ENCODE measurements at regions not wholly inside any gene's neighbourhood (a gene's known extent, or its start where the extent isn't known, plus 50 kb on each side); places are given as distances from the start of the nearest gene placed in this dataset.

GRCh38 chr17:33667052-33667509 lies 374.0 kb upstream of the ASIC2 start:
- Mint-ChIP-seq H3K27ac (peak overlapping the region in 5 of 7 donors; percentile 36 to 77 (median 66)), H3K4me3 (peak overlapping the region in 7 of 8 donors; percentile 65 to 84 (median 81)), H3K9me3 (peaks cover 0 to 3% (median 0%) of the 10 kb centered on the region in 8 donors)

DNA sequence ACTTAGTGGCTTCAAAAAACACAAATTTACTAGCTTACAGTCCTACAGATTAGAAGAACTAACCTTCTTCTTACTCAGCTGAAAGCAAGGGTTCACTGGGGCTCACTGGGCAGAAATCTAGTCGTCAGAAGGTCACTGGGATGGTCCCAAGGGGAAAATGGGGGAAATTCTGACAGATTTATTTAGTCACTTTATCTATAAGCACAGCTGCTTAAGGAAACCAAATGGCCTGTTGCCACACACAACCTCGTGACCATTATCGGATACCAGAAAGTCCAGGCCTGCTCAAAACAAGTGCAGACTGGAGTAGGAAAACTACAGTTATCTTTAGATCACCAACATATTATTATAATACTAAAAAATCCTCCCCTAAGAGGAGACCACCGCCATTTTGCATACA lies 374.6 kb upstream of the ASIC2 start:
- Histone ChIP-seq H3K4me1 (ENCODE audit: insufficient read depth, low read length) (peaks cover 10% of the 10 kb centered on the region), H3K27ac (ENCODE audit: low read depth, low read length) (no peak overlapping the region), H3K27me3 (ENCODE audit: insufficient read depth, low read length) (no peaks in the 10 kb centered on the region), H3K36me3 (ENCODE audit: insufficient read depth, low read length) (no peaks in the 10 kb centered on the region), H3K4me3 (ENCODE audit: low read length in 2 of 2) (no peak overlapping the region), H3K9me3 (ENCODE audit: control insufficient read depth in 1 of 2, low read length in 2 of 2) (no peaks in the 10 kb centered on the region)
- Mint-ChIP-seq H3K27me3 (no peaks in the 10 kb centered on the region), H3K9me3 (peaks cover 0 to 3% (median 0%) of the 10 kb centered on the region in 8 donors), H3K4me3 (peak overlapping the region in 3 of 8 donors; percentile 18 to 84 (median 82)), H3K4me1 (peaks cover 2 to 10% (median 8%) of the 10 kb centered on the region in 4 donors), H3K36me3 (no peaks in the 10 kb centered on the region), H3K27ac (peak overlapping the region in 2 of 7 donors; percentile 49 to 66)
- intact Hi-C loops (cut with micrococcal nuclease), result no loop called here
- ChIA-PET CTCF (ENCODE audit: partially characterized antibody) (interaction anchor here (1.3 to 1.7 kb wide), 3 partner anchors 8 to 147 kb away, joined by 3 to 7 read pairs (median 5); no protein-coding TSS in a partner anchor), POLR2A (ENCODE audit: partially characterized antibody) (no interaction called here)
- DNase-seq, result no peak

More at GRCh38 chr17:33667052-33667509, 374.0 kb upstream of the ASIC2 start:
- Mint-ChIP-seq H3K4me1 (peaks cover 2 to 10% (median 8%) of the 10 kb centered on the region in 4 donors), H3K27me3 (no peaks in the 10 kb centered on the region), H3K36me3 (no peaks in the 10 kb centered on the region)
- no peaks in the 10 kb centered on the region for H3K27me3 ChIP-seq (ENCODE audit: insufficient read depth, low read length)
- DNase-seq, result peak; percentile 11 to 68 (median 40)
- H3K9me3 ChIP-seq (ENCODE audit: control insufficient read depth in 1 of 2, low read length in 2 of 2), result no peaks in the 10 kb centered on the region
- H3K4me1 ChIP-seq (ENCODE audit: insufficient read depth, low read length), result peaks cover 10% of the 10 kb centered on the region
- CTCF ChIA-PET (ENCODE audit: partially characterized antibody), result interaction anchor here (1.4 to 1.7 kb wide), 2 partner anchors 9 to 147 kb away, joined by 5 to 7 read pairs; no protein-coding TSS in a partner anchor
- intact Hi-C loops (cut with micrococcal nuclease), result no loop called here
- H3K36me3 ChIP-seq (ENCODE audit: insufficient read depth, low read length), result no peaks in the 10 kb centered on the region
- POLR2A ChIA-PET (ENCODE audit: partially characterized antibody), result no interaction called here
- H3K27ac ChIP-seq (ENCODE audit: low read depth, low read length), result no peak overlapping the region
- H3K4me3 ChIP-seq (ENCODE audit: low read length in 2 of 2), result no peak overlapping the region

DNA sequence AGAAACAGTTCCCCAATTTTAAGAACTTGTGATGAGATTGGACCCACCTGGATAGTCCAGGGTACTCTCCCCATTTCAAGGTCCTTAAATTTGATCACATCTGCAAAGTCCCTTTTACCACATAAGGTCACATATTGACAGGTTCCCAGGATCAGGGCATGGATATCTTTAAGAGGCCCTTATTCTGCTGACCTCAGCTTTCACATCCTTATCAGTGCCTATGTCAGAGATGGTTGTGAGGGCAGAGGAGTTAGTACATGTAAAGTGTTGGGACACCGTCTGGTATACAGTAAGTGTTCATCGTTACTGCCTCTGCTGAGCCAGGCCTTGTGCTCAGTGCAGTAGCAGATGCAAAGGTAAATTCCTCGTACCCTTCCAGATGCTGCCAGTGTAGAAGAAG lies 375.4 kb upstream of the ASIC2 start:
- H3K27ac ChIP-seq (ENCODE audit: low read depth, low read length), result no peak overlapping the region
- H3K27me3 ChIP-seq (ENCODE audit: insufficient read depth, low read length), result no peaks in the 10 kb centered on the region
- peaks cover 10% of the 10 kb centered on the region for H3K4me1 ChIP-seq (ENCODE audit: insufficient read depth, low read length)
- H3K36me3 Mint-ChIP-seq, result no peaks in the 10 kb centered on the region
- peaks cover 0 to 4% of the 10 kb centered on the region in 2 donors for H3K27me3 Mint-ChIP-seq
- intact Hi-C loops (cut with micrococcal nuclease), result no loop called here
- no peak overlapping the region for H3K4me3 Mint-ChIP-seq
- H3K4me3 ChIP-seq (ENCODE audit: low read length in 2 of 2), result no peak overlapping the region
- no peaks in the 10 kb centered on the region for H3K36me3 ChIP-seq (ENCODE audit: insufficient read depth, low read length)
- peaks cover 0 to 3% (median 0%) of the 10 kb centered on the region in 8 donors for H3K9me3 Mint-ChIP-seq
- ChIA-PET CTCF (ENCODE audit: partially characterized antibody) (interaction anchor here (1.3 to 1.7 kb wide), 2 partner anchors 8 to 16 kb away, joined by 3 to 7 read pairs; no protein-coding TSS in a partner anchor), POLR2A (ENCODE audit: partially characterized antibody) (no interaction called here)
- H3K9me3 ChIP-seq (ENCODE audit: control insufficient read depth in 1 of 2, low read length in 2 of 2), result no peaks in the 10 kb centered on the region
- no peak for DNase-seq
- peaks cover 2 to 10% (median 8%) of the 10 kb centered on the region in 4 donors for H3K4me1 Mint-ChIP-seq
- H3K27ac Mint-ChIP-seq, result no peak overlapping the region

DNA sequence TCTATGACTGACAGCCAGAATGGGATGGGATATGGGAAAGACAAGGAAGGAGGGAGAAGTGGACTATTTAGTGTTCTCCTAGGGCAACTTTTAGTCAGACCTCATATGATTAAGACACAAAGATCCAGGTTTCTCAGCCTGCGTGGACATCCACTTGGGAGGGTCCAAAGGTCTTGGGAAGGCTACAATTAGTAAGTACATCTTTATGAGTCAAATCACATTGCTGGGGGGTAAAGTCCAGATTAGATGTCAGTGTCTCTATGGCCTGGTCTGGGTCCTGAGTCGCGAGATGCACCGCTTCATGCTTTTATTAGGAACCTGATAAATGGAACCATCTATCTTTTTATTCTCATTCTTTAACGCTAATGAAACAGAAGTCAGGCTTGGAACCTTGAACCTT lies 378.4 kb upstream of the ASIC2 start:
- peaks cover 10% of the 10 kb centered on the region for H3K4me1 ChIP-seq (ENCODE audit: insufficient read depth, low read length)
- H3K4me3 Mint-ChIP-seq, result no peak overlapping the region
- H3K36me3 ChIP-seq (ENCODE audit: insufficient read depth, low read length), result no peaks in the 10 kb centered on the region
- H3K9me3 Mint-ChIP-seq, result peaks cover 0 to 5% (median 0%) of the 10 kb centered on the region in 8 donors
- no peak overlapping the region for H3K27ac ChIP-seq (ENCODE audit: low read depth, low read length)
- intact Hi-C loops (cut with micrococcal nuclease), result no loop called here
- no peaks in the 10 kb centered on the region for H3K36me3 Mint-ChIP-seq
- no peak overlapping the region for H3K27ac Mint-ChIP-seq
- POLR2A ChIA-PET (ENCODE audit: partially characterized antibody), result no interaction called here
- peaks cover 2 to 4% of the 10 kb centered on the region in 2 donors for H3K27me3 Mint-ChIP-seq
- H3K27me3 ChIP-seq (ENCODE audit: insufficient read depth, low read length), result no peaks in the 10 kb centered on the region
- H3K4me3 ChIP-seq (ENCODE audit: low read length in 2 of 2), result no peak overlapping the region
- no peak for DNase-seq
- peaks cover 2 to 21% (median 8%) of the 10 kb centered on the region in 4 donors for H3K4me1 Mint-ChIP-seq
- no peaks in the 10 kb centered on the region for H3K9me3 ChIP-seq (ENCODE audit: control insufficient read depth in 1 of 2, low read length in 2 of 2)
- CTCF ChIA-PET (ENCODE audit: partially characterized antibody), result no interaction called here

- peaks cover 2 to 4% of the 10 kb centered on the region in 2 donors for H3K27me3 Mint-ChIP-seq
- no peaks in the 10 kb centered on the region for H3K36me3 Mint-ChIP-seq
- intact Hi-C loops (cut with micrococcal nuclease), result loop anchor here (2.0 kb wide), 1 partner anchor 154 kb away; no protein-coding TSS in a partner anchor
- Histone ChIP-seq H3K4me3 (ENCODE audit: low read length in 2 of 2) (no peak overlapping the region), H3K27me3 (ENCODE audit: insufficient read depth, low read length) (no peaks in the 10 kb centered on the region), H3K27ac (ENCODE audit: low read depth, low read length) (no peak overlapping the region), H3K36me3 (ENCODE audit: insufficient read depth, low read length) (no peaks in the 10 kb centered on the region), H3K9me3 (ENCODE audit: control insufficient read depth in 1 of 2, low read length in 2 of 2) (no peaks in the 10 kb centered on the region), H3K4me1 (ENCODE audit: insufficient read depth, low read length) (no peaks in the 10 kb centered on the region)
- no peak overlapping the region for H3K27ac Mint-ChIP-seq
- ChIA-PET POLR2A (ENCODE audit: partially characterized antibody) (no interaction called here), CTCF (ENCODE audit: partially characterized antibody) (interaction anchor here (0.6 to 3.9 kb wide), 4 partner anchors 11 to 156 kb away, joined by 3 to 21 read pairs (median 4); no protein-coding TSS in a partner anchor)
- H3K4me1 Mint-ChIP-seq, result peaks cover 0 to 17% (median 0%) of the 10 kb centered on the region in 4 donors
- peak; percentile 29 to 47 (median 34) for DNase-seq
- H3K4me3 Mint-ChIP-seq, result no peak overlapping the region
- peaks cover 0 to 5% (median 0%) of the 10 kb centered on the region in 8 donors for H3K9me3 Mint-ChIP-seq
Observed at GRCh38 chr17:33674685-33675084, 381.6 kb upstream of the ASIC2 start.

GRCh38 chr17:33676444-33676843 lies 383.3 kb upstream of the ASIC2 start:
- CTCF ChIA-PET (ENCODE audit: partially characterized antibody), result interaction anchor here (1.1 to 3.9 kb wide), 2 partner anchors 9 kb away, joined by 7 to 21 read pairs; no protein-coding TSS in a partner anchor

GRCh38 chr17:33679595-33679994 lies 386.5 kb upstream of the ASIC2 start:
- Histone ChIP-seq H3K27me3 (ENCODE audit: insufficient read depth, low read length) (no peaks in the 10 kb centered on the region), H3K27ac (ENCODE audit: low read depth, low read length) (no peak overlapping the region), H3K9me3 (ENCODE audit: control insufficient read depth in 1 of 2, low read length in 2 of 2) (no peaks in the 10 kb centered on the region), H3K4me1 (ENCODE audit: insufficient read depth, low read length) (no peaks in the 10 kb centered on the region), H3K4me3 (ENCODE audit: low read length in 2 of 2) (no peak overlapping the region), H3K36me3 (ENCODE audit: insufficient read depth, low read length) (no peaks in the 10 kb centered on the region)
- Mint-ChIP-seq H3K27me3 (peaks cover 0 to 2% of the 10 kb centered on the region in 2 donors), H3K4me1 (peaks cover 0 to 17% (median 0%) of the 10 kb centered on the region in 4 donors), H3K9me3 (no peaks in the 10 kb centered on the region), H3K36me3 (no peaks in the 10 kb centered on the region), H3K4me3 (no peak overlapping the region), H3K27ac (peak overlapping the region in 1 of 7 donors; percentile 41)
- ChIA-PET POLR2A (ENCODE audit: partially characterized antibody) (no interaction called here), CTCF (ENCODE audit: partially characterized antibody) (no interaction called here)
- no peak for DNase-seq
- intact Hi-C loops (cut with micrococcal nuclease), result no loop called here

More at GRCh38 chr17:33676444-33676843, 383.3 kb upstream of the ASIC2 start:
- H3K9me3 Mint-ChIP-seq, result peaks cover 0 to 2% (median 0%) of the 10 kb centered on the region in 8 donors
- H3K9me3 ChIP-seq (ENCODE audit: control insufficient read depth in 1 of 2, low read length in 2 of 2), result no peaks in the 10 kb centered on the region
- H3K27ac Mint-ChIP-seq, result no peak overlapping the region
- no peaks in the 10 kb centered on the region for H3K36me3 Mint-ChIP-seq
- no peaks in the 10 kb centered on the region for H3K36me3 ChIP-seq (ENCODE audit: insufficient read depth, low read length)
- H3K27ac ChIP-seq (ENCODE audit: low read depth, low read length), result no peak overlapping the region
- H3K4me1 Mint-ChIP-seq, result peaks cover 0 to 17% (median 0%) of the 10 kb centered on the region in 4 donors
- intact Hi-C loops (cut with micrococcal nuclease), result no loop called here
- no peak overlapping the region for H3K4me3 ChIP-seq (ENCODE audit: low read length in 2 of 2)
- DNase-seq, result peak in 1 of 5 donors; percentile 31
- POLR2A ChIA-PET (ENCODE audit: partially characterized antibody), result no interaction called here
- peaks cover 2 to 4% of the 10 kb centered on the region in 2 donors for H3K27me3 Mint-ChIP-seq
- no peak overlapping the region for H3K4me3 Mint-ChIP-seq
- H3K27me3 ChIP-seq (ENCODE audit: insufficient read depth, low read length), result no peaks in the 10 kb centered on the region
- H3K4me1 ChIP-seq (ENCODE audit: insufficient read depth, low read length), result no peaks in the 10 kb centered on the region

Measured in CD4-positive, alpha-beta memory T cell (primary cell).